CD14-positive monocyte (primary cell): ENCODE measurements at regions not wholly inside any gene's neighbourhood (a gene's known extent, or its start where the extent isn't known, plus 50 kb on each side); places are given as distances from the start of the nearest gene placed in this dataset.
A peak's percentile ranks its signal among the peaks of the same experiment; 100 is the strongest.

ENCODE experiments used
- DNase-seq, 3 donors: peaks; one replicate each; pipeline ENCODE4 v3.0.0-alpha.2; 2011 to 2022
- H2AFZ ChIP-seq: 2 replicates; pipeline ENCODE4 v1.6.0; 2012; ENCODE audit warnings: mild to moderate bottlenecking, low read depth, low read length, inconsistent platforms; ENCODE audit not compliant: insufficient read depth, poor library complexity, severe bottlenecking
- H3K27ac ChIP-seq, 2 donors: 1 replicate in 1 of 2; 2 replicates in 1 of 2; pipeline ENCODE4 v1.5.1; 2012 to 2013; ENCODE audit warnings: low read length in 2 of 2, control low read depth in 1 of 2, inconsistent platforms in 1 of 2, low read depth in 1 of 2, mild to moderate bottlenecking in 1 of 2
- H3K27me3 ChIP-seq, 2 donors: one replicate each; pipeline versions ENCODE4 v1.6.0 to v1.6.1; 2011 to 2013; ENCODE audit warnings: low read length in 2 of 2; ENCODE audit not compliant: control insufficient read depth in 2 of 2, insufficient read depth in 2 of 2
- H3K36me3 ChIP-seq, 2 donors: replicated peaks in 1 of 2; 1 replicate in 1 of 2; 2 replicates in 1 of 2; pipeline versions ENCODE4 v1.5.1 to v1.6.1; 2012 to 2013; ENCODE audit warnings: low read length in 2 of 2, control low read depth in 1 of 2, inconsistent platforms in 1 of 2, mild to moderate bottlenecking in 1 of 2; ENCODE audit not compliant: insufficient read depth in 2 of 2, control insufficient read depth in 1 of 2
- H3K4me1 ChIP-seq, 2 donors: 1 replicate in 1 of 2; 2 replicates in 1 of 2; pipeline versions ENCODE4 v1.5.1 to v1.6.1; 2012 to 2013; ENCODE audit warnings: low read length in 2 of 2, control low read depth in 1 of 2, inconsistent platforms in 1 of 2, mild to moderate bottlenecking in 1 of 2, moderate library complexity in 1 of 2; ENCODE audit not compliant: insufficient read depth in 2 of 2, control insufficient read depth in 1 of 2
- H3K4me2 ChIP-seq: replicated peaks from 2 replicates; pipeline ENCODE3; 2012; ENCODE audit warnings: low read length, moderate library complexity, mild to moderate bottlenecking; ENCODE audit not compliant: poor library complexity, severe bottlenecking; ENCODE audit errors: extremely low read depth
- H3K4me3 ChIP-seq, 3 experiments: fragments of 200-600 bp in 1 of 3; sonication (generic) in 1 of 3; replicated peaks in 1 of 3; 1 replicate in 2 of 3; 2 replicates in 1 of 3; pipeline ENCODE4 v1.5.1; 2011 to 2013; ENCODE audit warnings: low read length in 3 of 3, mild to moderate bottlenecking in 3 of 3, control low read depth in 2 of 3, low read depth in 2 of 3, inconsistent platforms in 1 of 3, moderate library complexity in 1 of 3
- H3K79me2 ChIP-seq: 2 replicates; pipeline ENCODE4 v1.6.0; 2012; ENCODE audit warnings: mild to moderate bottlenecking, control low read depth, inconsistent platforms, low read length, moderate library complexity; ENCODE audit not compliant: insufficient read depth
- H3K9ac ChIP-seq: 2 replicates; pipeline ENCODE4 v1.6.0; 2017; ENCODE audit warnings: low read length, mild to moderate bottlenecking; ENCODE audit not compliant: insufficient read depth, poor library complexity, severe bottlenecking
- H3K9me3 ChIP-seq, 2 donors: replicated peaks in 1 of 2; 1 replicate in 1 of 2; 2 replicates in 1 of 2; pipeline versions ENCODE4 v1.5.1 to v1.6.1; 2012 to 2013; ENCODE audit warnings: low read length in 2 of 2, control low read depth in 1 of 2; ENCODE audit not compliant: control insufficient read depth in 1 of 2, insufficient read depth in 1 of 2
- H4K20me1 ChIP-seq: 2 replicates; pipeline ENCODE4 v1.6.0; 2012; ENCODE audit warnings: mild to moderate bottlenecking, low read length, control low read depth, moderate library complexity; ENCODE audit not compliant: insufficient read depth
- H3K27ac Mint-ChIP-seq, 7 donors: one replicate each; pipeline ENCODE4 v1.8.0; 2020; ENCODE audit warnings: mild to moderate bottlenecking in 7 of 7, mixed read lengths in 7 of 7, moderate library complexity in 6 of 7, inconsistent platforms in 2 of 7
- H3K27me3 Mint-ChIP-seq, 3 donors: one replicate each; pipeline ENCODE4 v1.8.0; 2021 to 2022; ENCODE audit warnings: low read depth in 3 of 3, mild to moderate bottlenecking in 3 of 3, mixed read lengths in 3 of 3, moderate library complexity in 3 of 3, inconsistent platforms in 1 of 3
- H3K36me3 Mint-ChIP-seq, 2 donors: one replicate each; pipeline ENCODE4 v1.8.0; 2020; ENCODE audit warnings: mixed read lengths in 2 of 2, inconsistent platforms in 1 of 2, mild to moderate bottlenecking in 1 of 2
- H3K4me1 Mint-ChIP-seq: one replicate; pipeline ENCODE4 v1.8.0; 2020; ENCODE audit warnings: mild to moderate bottlenecking, mixed read lengths
- H3K4me3 Mint-ChIP-seq, 2 donors: one replicate each; pipeline ENCODE4 v1.8.0; 2020; ENCODE audit warnings: mild to moderate bottlenecking in 2 of 2, mixed read lengths in 2 of 2, moderate library complexity in 1 of 2
- H3K9me3 Mint-ChIP-seq, 7 donors: one replicate each; pipeline ENCODE4 v1.8.0; 2020 to 2022; ENCODE audit warnings: mixed read lengths in 7 of 7, mild to moderate bottlenecking in 6 of 7, moderate library complexity in 6 of 7, inconsistent platforms in 2 of 7
- CTCF ChIP-seq: fragments of 200-600 bp; IDR thresholded peaks from one replicate; pipeline ENCODE4 v1.8.0; 2022; ENCODE audit warnings: antibody characterized with exemption, mild to moderate bottlenecking
- WGBS: methylation state at CpG from one replicate; pipeline ENCODE4 v1.1.5; 2013; ENCODE audit warnings: missing lambda C conversion rate; ENCODE audit not compliant: insufficient coverage; 5-methylcytosine and 5-hydroxymethylcytosine counted together
- intact Hi-C, 2 donors: fragments of 100-400 bp; cut with micrococcal nuclease; formaldehyde crosslinking; loops; one replicate each; pipeline versions ENCODE4 v1.15.0 to v1.15.1; 2023

GRCh38 chr15:70497661-70498060, 265.7 kb downstream of the UACA start:
- H3K9ac ChIP-seq: no peak overlapping the region
- H3K36me3 ChIP-seq: no peaks in the 10 kb centered on the region
- peaks cover 0 to 4% of the 10 kb centered on the region in 2 donors for H3K27me3 ChIP-seq
- H3K4me1 ChIP-seq: peaks cover 31 to 37% of the 10 kb centered on the region in 2 donors
- peaks cover 23 to 52% (median 30%) of the 10 kb centered on the region in 3 donors for H3K27me3 Mint-ChIP-seq
- no peaks in the 10 kb centered on the region for H3K79me2 ChIP-seq
- WGBS: 79% methylated on average over 7 of the region's 7 CpGs
- no peak overlapping the region for H3K27ac Mint-ChIP-seq
- H3K4me1 Mint-ChIP-seq: peaks cover 43% of the 10 kb centered on the region
- TF ChIP-seq CTCF: no peak
- peaks cover 9 to 23% of the 10 kb centered on the region in 2 donors for H3K36me3 Mint-ChIP-seq
- H3K9me3 Mint-ChIP-seq: peaks cover 0 to 2% (median 0%) of the 10 kb centered on the region in 7 donors
- H4K20me1 ChIP-seq: no peaks in the 10 kb centered on the region
- no peak overlapping the region for H2AFZ ChIP-seq
- H3K9me3 ChIP-seq: no peaks in the 10 kb centered on the region
- H3K4me3 Mint-ChIP-seq: peak overlapping the region in 1 of 2 donors; percentile 39
- no peak for DNase-seq
- H3K4me3 ChIP-seq: no peak overlapping the region
- intact Hi-C loops: no loop called here
- H3K4me2 ChIP-seq: no peak overlapping the region
- no peak overlapping the region for H3K27ac ChIP-seq

GRCh38 chr15:70495991-70496599, 267.3 kb downstream of the UACA start:
- H3K27ac Mint-ChIP-seq: peak overlapping the region in 2 of 7 donors; percentile 53 to 98
- Histone ChIP-seq H3K27me3 (peaks cover 0 to 4% of the 10 kb centered on the region in 2 donors), H2AFZ (no peak overlapping the region), H3K4me3 (no peak overlapping the region), H3K36me3 (no peaks in the 10 kb centered on the region), H3K9me3 (no peaks in the 10 kb centered on the region), H3K9ac (no peak overlapping the region), H3K27ac (no peak overlapping the region), H3K79me2 (no peaks in the 10 kb centered on the region), H3K4me1 (peaks cover 45 to 51% of the 10 kb centered on the region in 2 donors), H3K4me2 (no peak overlapping the region), H4K20me1 (no peaks in the 10 kb centered on the region)
- intact Hi-C loops: no loop called here
- H3K4me3 Mint-ChIP-seq: no peak overlapping the region
- H3K27me3 Mint-ChIP-seq: peaks cover 20 to 42% (median 27%) of the 10 kb centered on the region in 3 donors
- H3K36me3 Mint-ChIP-seq: peaks cover 6 to 23% of the 10 kb centered on the region in 2 donors
- TF ChIP-seq CTCF: no peak
- no peak for DNase-seq
- H3K9me3 Mint-ChIP-seq: peaks cover 0 to 2% (median 0%) of the 10 kb centered on the region in 7 donors
- WGBS: 69% methylated on average over 3 of the region's 4 CpGs
- H3K4me1 Mint-ChIP-seq: peaks cover 54% of the 10 kb centered on the region
